ENCODE measurements at regions not wholly inside any gene's neighbourhood (a gene's known extent, or its start where the extent isn't known, plus 50 kb on each side); places are given as distances from the start of the nearest gene placed in this dataset.

DNA sequence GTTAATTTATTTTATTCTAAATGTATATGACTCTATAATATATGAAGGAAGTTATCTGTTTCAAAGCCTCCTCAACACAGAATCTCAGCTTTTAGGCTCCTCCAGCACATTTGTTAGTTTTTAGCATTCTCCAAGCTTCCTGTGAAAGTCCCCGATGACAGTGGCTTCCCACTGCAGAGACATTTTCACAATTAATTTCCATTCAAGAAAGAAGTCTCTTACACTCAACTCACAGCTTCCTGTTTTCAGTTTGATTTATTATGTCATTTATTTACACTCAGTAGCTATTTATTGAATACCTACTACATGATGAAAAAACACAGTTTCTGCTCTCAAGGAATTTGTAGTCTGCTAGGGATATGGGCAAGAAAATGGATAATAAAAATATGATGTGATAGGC lies 2228.2 kb upstream of the WWC1 start:
- no peak overlapping the region for H3K27ac ChIP-seq
- TF ChIP-seq, protein P1, sequence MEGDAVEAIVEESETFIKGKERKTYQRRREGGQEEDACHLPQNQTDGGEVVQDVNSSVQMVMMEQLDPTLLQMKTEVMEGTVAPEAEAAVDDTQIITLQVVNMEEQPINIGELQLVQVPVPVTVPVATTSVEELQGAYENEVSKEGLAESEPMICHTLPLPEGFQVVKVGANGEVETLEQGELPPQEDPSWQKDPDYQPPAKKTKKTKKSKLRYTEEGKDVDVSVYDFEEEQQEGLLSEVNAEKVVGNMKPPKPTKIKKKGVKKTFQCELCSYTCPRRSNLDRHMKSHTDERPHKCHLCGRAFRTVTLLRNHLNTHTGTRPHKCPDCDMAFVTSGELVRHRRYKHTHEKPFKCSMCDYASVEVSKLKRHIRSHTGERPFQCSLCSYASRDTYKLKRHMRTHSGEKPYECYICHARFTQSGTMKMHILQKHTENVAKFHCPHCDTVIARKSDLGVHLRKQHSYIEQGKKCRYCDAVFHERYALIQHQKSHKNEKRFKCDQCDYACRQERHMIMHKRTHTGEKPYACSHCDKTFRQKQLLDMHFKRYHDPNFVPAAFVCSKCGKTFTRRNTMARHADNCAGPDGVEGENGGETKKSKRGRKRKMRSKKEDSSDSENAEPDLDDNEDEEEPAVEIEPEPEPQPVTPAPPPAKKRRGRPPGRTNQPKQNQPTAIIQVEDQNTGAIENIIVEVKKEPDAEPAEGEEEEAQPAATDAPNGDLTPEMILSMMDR (IDR thresholded peaks at IDR 0.05) = no peak
- no peaks in the 10 kb centered on the region for H3K27me3 ChIP-seq
- H3K36me3 ChIP-seq (replicated peaks in 1 of 2) = no peaks in the 10 kb centered on the region
- H3K4me3 ChIP-seq = no peak overlapping the region
- H3K9me3 ChIP-seq (replicated peaks in 1 of 3) = no peaks in the 10 kb centered on the region
- H3K4me1 ChIP-seq (replicated peaks in 1 of 2) = no peaks in the 10 kb centered on the region
- DNase-seq = no peak
- 27 to 40% (median 35%) methylated on average over 1 of the region's 1 CpG for WGBS, 4 donors
- intact Hi-C loops (cut with DNase I) = no loop called here

DNA sequence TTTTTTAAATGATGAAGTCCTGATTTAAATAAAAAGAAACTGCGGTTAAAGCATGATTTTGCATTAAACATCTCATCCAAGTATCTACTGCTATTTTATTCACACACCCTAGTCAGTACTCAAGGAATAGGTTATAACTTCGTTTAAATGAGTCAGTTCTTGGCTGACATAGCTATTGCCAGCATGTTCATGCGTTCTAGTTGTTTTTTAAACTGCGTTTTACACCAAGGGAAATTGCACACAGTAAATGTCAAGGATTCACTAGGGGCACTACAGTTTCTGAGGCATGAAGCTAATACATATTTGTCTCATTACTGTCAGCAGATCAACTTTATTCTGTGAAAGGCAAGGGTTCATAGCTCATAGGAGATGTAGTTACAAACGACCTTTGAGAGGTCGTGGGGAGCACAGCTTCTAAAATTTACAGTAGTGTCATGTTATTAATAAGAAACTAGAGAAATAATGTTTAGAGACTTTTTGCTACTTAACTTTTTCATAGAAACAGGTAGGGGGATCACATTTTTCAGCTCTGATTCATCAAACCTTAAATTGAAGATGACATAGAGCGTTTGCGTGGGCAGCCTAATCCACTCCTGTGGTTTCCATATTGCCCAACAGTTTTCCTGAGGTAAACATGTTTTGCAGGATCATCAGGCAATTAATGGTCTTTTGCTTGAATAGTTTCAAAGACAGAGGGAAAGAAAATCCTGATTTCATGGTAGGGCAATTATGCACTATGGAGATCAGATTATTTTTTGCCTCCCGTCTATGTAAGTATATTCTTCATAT lies 2222.7 kb upstream of the WWC1 start:
- Histone ChIP-seq H3K36me3 (replicated peaks in 1 of 2) (no peaks in the 10 kb centered on the region), H3K4me3 (no peak overlapping the region), H3K9me3 (replicated peaks in 1 of 3) (no peaks in the 10 kb centered on the region), H3K27ac (no peak overlapping the region), H3K27me3 (no peaks in the 10 kb centered on the region), H3K4me1 (replicated peaks in 1 of 2) (no peaks in the 10 kb centered on the region)
- intact Hi-C loops (cut with DNase I) = no loop called here
- TF ChIP-seq, protein P1 (IDR thresholded peaks at IDR 0.05) = no peak
- TF ChIP-seq POLR2A (IDR thresholded peaks at IDR 0.05) = no peak
- no peak for DNase-seq
- WGBS, 4 donors = 54 to 62% (median 55%) methylated on average over 9 of the region's 9 CpGs

DNA sequence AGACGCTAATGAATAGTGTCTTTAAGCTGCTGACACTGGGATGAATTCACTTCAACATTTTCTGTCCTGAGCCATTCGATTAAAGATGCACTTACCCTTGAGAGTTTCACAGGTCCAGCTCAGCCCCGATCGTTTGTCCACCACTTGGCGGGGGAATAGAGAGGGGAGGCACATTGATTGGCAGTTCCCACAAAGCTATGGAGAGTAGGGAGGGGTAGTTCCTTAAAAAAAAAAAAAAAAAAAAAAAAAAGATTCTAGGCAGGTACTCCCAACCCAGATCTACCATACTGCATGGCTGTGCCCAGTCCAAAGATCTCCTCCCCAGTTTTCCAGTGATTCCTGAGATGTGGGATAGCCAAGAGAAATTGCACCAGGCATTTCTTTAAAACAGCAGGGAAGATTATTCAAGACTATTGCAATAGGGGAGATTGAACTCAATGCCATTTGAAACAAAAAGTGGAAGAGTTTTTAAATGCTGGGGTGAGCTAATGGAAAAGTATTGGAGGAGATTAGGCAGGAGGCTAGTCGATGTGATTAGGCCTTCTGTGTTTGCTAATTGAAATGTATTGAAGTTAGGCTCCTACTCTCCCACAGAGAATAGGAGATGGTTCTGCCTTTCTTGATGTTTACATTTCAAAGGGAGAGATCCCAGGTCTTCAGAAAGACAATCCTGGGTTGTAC lies 2217.4 kb upstream of the WWC1 start:
- Histone ChIP-seq H3K4me3 (no peak overlapping the region), H3K4me1 (replicated peaks in 1 of 2) (no peaks in the 10 kb centered on the region), H3K9me3 (replicated peaks in 1 of 3) (no peaks in the 10 kb centered on the region), H3K27ac (no peak overlapping the region), H3K36me3 (replicated peaks in 1 of 2) (no peaks in the 10 kb centered on the region), H3K27me3 (no peaks in the 10 kb centered on the region)
- intact Hi-C loops (cut with DNase I) = no loop called here
- 34 to 48% (median 40%) methylated on average over 6 of the region's 6 CpGs for WGBS, 4 donors
- TF ChIP-seq, protein P1 (IDR thresholded peaks at IDR 0.05) = no peak
- TF ChIP-seq POLR2A (IDR thresholded peaks at IDR 0.05) = no peak
- no peak for DNase-seq

DNA sequence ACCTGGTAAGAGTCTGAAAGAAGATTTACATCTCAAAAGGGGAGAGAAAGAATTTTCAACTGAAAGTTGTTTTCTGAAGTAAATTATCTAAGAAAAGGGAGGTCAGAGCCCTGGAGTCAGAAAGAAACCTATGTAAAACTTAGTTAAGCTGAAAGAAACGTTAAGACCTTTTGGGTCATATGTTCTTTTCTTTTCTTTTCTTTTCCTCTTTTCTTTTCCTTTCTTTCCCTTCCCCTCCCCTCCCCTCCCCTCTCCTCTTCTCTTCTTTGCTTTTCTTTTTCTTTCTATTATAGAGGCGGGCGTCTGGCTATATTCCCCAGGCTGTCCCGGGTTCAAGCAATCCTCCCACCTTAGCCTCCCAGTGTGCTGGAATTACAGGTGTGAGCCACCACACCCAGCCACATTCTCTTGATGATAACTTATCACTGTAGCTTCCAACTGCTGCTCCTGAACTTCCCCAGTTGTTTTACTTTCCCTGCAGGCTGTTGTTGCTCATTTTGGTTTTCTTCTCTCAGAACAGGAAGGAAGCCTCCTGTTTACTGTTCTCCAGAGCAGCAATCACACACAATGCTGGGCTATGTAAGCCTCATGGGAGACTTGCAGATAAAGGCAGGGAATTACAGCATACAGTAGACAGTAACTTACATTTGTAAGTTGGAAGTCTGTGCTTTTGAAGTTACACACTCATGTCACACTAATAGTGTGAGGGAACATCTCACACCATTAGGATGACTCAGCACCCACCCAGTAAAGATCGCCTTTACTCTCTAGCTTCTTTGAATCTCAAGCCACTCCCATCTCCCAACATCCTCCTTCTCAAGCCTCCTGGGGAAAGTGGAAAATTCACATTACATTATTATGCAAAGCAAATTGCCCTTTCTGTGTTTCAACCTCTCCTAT lies 2216.6 kb upstream of the WWC1 start:
- WGBS, 4 donors = 37 to 42% (median 39%) methylated on average over 5 of the region's 5 CpGs
- intact Hi-C loops (cut with DNase I) = no loop called here
- no peak for DNase-seq
- H3K27me3 ChIP-seq = no peaks in the 10 kb centered on the region
- no peaks in the 10 kb centered on the region for H3K9me3 ChIP-seq (replicated peaks in 1 of 3)
- H3K4me3 ChIP-seq = no peak overlapping the region
- H3K27ac ChIP-seq = no peak overlapping the region
- no peaks in the 10 kb centered on the region for H3K36me3 ChIP-seq (replicated peaks in 1 of 2)
- TF ChIP-seq, protein P1 (IDR thresholded peaks at IDR 0.05) = no peak
- TF ChIP-seq POLR2A (IDR thresholded peaks at IDR 0.05) = no peak
- H3K4me1 ChIP-seq (replicated peaks in 1 of 2) = no peaks in the 10 kb centered on the region
